Frontal cortex (tissue), 3 donors: ENCODE measurements at regions not wholly inside any gene's neighbourhood (a gene's known extent, or its start where the extent isn't known, plus 50 kb on each side); places are given as distances from the start of the nearest gene placed in this dataset.

Experiments
- DNase-seq, 2 donors: peaks; one replicate each; pipeline ENCODE4 v3.0.0; 2012; ENCODE audit warnings: low spot score in 2 of 2
- FAIRE-seq: peaks from 2 replicates; lab custom pipeline; 2012; peaks lifted over from hg19 to GRCh38; lab: Jason Lieb, UNC
- donor health status: control.
- donor health status: control.
- donor health status: control.

DNA sequence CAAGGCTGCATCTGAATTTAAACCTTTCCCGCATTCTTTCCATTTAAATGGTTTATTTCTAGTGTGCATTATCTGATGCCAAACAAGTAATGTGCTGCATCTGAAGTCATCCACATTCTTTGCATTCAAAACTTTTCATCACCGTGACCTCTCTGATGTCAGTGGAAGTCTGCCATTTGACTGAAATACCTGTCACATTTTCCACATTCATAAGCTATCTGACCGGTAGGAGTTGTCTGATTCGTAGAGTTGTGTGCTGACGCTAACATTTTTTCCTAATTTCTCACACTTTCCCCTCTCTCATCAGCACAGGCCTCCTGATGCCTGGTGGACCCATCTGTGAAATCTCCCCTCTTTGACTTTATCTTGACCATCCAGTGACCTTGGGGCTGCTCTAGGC, 79.9 kb upstream of the BARX2 start:
- FAIRE-seq (no peak), DNase-seq (no peak)

DNA sequence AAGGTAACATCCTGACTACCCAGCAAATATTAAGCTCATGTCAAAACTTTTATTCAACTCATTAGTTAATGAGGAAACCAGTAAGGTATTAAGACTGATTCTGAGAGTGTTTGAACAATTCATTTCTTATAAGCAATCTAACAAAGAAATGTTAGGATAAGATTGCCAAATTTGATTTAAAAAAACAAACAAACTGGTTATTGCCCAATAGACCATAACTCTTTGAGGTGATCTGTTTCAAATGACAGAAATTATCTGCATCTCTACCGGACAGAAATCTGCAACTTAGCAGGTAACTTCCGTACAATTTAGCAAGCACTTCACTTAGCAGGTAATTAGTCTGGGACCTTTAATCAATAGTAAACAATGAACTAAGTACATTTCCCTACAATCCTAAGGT, 82.9 kb upstream of the BARX2 start:
- FAIRE-seq = no peak
- no peak for DNase-seq

DNA sequence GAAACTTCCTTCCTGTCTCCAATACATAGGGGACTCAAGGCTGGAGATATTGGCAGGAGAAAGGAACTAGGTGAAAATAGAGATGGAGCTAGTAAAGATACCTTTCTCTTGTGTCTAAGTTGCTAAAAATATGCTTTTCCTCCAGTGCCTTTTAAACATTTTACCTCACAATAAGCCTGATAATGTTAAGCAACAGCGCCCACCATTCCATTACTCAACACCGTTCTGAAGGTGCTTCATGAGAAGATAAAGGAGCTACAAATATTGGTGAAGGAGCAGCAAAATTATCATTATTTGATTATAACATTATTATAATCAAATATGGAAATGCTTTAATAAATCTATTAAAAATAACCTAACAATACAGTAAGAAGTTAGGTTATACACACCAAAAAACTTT, 83.6 kb upstream of the BARX2 start:
- DNase-seq (no peak), FAIRE-seq (no peak)

DNA sequence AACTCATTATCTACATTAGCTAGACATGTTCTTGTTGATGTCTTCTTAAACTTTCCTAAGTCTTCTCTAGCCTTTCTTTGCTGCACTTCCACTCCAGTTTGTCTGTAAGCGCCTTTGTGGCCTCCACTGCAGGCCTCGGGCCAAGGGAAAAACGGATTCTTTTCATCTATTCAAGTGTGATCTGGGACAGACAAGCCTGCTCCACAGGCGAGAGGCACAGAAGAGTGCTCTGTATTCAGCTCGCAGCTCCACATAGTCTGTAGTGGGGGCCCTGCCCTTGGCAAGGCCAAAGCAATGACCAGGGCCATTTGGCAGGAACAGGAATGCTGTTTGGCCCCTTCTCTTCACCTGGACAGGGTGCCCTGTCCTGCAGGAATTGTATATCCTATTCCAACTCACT, 84.1 kb upstream of the BARX2 start:
- no peak for FAIRE-seq
- peak in 1 of 2 donors; percentile 43 for DNase-seq

DNA sequence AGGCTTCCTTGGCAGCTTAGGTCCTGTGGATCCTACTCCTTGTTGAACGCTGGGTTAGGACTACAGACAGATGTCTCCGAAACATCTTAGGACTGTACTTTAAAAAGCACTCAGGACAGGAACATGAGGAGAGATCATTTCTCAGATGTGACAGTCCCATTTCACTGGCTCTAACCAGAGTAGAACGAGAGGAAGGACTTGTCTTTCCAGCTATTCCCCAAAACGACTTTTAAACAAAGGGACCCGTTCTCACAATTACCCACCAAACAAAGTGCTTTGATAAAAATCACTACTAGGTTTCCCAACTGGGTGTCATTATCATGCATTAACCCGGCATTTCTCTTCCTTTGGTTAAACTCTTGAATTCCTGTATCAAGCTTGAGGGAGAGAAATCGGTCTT, 84.7 kb upstream of the BARX2 start:
- no peak for FAIRE-seq
- DNase-seq = no peak

DNA sequence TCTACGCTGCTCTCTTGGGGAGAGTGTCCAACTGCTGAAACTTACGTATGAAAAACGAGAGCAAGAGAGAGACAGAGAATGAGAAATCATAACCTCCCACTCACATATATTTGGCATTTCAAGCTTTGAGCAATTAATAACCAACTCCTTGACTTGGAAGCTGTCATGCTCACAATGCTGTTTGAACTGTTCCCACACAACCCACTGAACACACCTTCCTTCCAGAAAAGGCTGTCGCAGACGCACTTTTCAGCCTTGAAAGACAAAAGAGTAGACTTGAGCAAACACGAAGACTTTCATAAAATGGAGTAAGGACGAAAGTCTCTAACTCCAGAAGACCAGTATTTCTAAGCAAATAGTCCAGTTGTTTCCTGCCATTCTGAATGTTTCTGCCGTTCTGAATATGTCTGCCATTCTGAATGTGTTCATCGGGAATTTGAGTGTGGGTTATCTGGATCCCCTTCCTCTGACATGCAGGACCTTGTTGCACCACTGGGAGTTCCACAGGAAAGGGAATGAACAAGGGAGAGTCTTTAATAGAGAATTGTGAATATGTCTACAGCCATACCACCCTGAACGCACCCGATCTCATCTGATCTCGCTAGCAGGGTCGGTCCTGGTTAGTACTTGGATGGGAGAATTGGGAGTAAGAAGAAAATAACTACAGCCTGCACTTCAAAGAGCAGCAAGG, 86.2 kb upstream of the BARX2 start:
- no peak for DNase-seq

DNA sequence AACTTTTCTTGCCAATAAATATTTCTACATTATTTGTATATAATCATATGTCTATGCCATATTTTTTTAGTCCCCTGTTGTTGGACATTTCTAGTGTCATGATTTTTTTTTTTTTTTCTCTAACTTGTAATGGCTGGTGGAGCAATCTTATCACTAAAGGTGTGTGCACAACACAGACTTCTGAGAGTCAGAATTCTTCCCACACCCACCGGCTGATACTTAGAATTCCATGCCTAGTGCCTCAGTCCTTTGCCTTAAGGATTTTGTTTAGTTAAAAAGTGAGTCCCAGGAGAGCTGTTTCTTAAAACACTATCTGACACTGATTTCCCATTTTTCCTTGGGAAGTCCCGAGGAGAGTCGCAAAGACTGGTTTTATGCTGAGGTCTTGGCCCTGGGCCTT, 87.7 kb upstream of the BARX2 start:
- no peak for FAIRE-seq
- no peak for DNase-seq

More for the DNA sequence above, 86.2 kb upstream of the BARX2 start:
- FAIRE-seq = no peak

DNA sequence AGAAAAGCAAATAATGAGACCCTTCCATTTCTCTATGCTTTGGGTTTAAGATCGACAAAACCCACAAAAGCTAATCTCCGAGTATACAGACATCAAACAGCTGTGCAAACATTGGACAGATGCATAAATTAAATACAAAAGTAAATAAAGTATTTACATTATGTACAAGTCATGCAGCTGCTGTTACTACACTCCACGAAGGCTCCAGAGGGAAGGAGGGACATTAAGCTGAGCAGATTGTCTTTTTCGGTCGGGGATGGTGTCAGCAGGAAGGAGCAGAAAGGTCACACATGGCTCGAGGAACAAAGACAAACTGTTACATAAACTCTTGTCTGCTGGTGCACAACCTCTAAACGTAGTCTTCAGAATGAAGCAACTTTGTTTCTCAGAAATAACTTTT, 88.8 kb upstream of the BARX2 start:
- DNase-seq (no peak), FAIRE-seq (no peak)

DNA sequence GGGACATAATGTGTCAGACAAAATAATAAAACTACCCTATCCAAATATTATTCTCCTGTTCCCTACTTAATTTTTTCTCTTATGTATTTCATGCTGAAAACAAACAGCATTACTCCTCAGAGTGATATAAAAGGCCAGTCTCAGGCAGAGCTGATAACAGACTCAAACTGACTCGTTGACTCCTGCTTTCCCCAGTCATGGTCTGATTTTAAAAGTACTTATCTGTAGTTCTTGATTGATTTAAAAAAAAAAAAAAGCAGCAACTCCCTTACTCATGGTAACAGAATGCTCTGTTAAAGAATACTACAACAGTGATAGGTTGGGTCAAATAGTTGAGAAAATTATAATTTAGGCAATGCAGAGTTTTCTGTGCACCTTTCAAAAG, 90.3 kb upstream of the BARX2 start:
- FAIRE-seq (no peak), DNase-seq (no peak)

DNA sequence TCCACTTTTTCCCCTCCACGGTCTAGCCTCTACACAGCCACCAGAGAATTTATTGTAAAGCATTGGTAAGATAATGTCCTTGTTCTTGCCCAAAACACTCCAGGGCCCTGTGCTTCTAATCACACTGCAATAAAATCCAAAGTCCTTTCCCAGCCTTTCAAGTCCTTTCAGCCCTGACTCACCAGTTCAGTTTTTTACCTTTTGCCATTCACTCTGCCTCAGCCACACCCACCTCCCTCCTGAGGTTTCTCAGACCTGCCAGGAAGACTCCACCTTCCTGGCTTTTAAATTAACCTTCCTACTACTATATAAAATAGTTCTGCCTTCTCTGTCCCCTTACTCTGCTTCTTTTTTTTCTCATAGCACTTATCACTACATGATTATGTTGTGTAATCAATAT, 91.0 kb upstream of the ARHGAP32 start:
- FAIRE-seq = no peak

DNA sequence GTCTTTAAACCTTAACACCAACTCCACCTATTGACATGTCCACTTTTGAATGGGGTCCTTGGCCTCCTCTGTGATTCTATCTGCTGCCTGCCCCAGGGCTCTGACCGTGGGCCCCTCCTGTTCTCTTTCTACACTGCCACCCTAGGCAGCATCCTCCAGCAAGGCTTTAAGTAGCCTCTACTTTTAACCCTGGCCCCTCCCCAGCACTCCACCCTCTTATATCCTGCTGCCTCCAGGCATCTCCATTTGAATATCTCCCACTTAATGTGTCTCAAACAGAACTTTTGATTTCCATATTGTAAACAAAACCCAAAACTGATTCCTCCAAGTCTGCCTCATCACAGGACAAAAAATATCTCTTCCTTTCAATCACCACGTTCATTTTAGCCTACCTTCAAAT, 90.5 kb upstream of the ARHGAP32 start:
- no peak for FAIRE-seq

More for the DNA sequence above, 91.0 kb upstream of the ARHGAP32 start:
- no peak for DNase-seq

DNA sequence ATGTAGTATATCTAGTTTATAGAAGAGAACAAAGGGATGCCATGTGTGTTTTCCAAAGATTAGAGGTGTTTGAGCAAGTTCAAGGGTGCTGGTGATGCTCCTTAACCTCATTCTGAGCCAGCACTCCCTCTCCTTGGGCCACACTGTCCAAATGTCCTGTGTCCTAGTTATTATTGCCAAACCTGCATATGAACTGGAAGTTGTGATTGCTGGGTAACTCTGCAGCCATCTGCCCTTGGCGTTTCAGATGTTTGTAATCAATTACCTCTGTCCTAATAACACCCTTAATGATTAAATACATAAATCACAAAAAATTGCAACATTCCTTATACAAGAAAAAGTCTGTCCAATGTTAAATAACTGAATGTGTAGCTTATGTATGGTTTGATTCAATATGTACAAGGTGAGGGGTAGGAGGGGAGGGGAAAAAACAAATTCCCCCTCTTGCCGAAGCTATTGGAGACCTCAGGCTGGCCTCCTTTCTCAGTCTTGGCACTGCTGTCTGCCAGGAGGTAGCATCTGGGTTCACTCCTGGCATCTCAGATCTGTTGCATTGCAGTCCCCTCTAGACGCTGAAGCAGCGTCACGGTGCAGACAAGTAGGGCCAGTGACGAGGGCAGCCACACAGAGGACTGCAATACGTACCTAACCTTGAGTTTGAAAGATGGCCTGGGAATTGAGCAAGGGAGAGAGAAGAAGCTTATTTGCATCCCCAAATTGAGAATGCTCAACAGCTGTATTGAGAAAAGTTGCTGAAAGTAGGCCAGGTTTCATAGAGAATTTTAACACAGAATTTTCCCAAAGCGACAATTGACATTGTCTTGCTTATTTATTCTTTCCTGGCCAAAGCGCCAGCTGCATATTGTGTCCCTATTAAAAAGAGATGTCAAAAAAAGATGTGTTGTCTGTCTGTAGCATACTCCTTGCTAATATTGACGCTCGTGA, 89.6 kb upstream of the ARHGAP32 start:
- no peak for FAIRE-seq
- no peak for DNase-seq

More for the DNA sequence above, 90.5 kb upstream of the ARHGAP32 start:
- no peak for DNase-seq

DNA sequence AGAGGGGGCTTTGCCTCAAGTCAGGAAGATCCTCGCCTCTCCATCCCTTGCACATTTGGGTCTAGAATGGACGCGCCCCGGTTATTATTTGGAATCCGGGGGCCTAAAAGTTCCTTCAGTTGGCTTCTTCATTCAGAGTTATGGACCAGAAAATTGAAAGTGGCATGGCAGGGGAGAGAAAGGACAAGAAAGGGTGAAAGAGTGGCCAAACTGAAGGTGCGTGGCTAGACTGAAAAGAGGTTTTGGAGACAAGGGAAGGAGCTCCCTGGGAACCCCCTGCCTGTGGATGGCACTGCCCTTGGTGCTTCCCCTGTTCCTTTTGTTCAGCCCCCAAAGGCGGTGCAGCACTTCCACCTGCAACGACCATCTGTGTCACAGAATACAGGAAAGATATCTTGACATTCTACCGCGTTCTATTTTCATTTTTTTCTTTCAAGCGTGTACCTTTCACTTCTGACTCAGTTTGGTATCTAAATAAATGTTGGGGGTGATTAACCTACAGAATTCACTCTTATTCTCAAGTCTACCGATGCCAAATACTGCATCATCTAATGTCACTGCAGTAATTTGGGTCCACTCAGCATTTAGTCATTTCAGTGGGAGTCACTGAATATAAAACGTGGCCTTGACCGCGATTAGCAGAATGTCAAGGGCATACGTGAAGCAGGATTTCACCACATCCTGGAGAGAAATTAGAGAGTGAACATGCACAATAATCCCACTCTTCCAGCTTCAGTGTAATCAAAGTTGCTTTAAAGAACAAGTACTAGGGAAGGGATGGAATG, 88.1 kb upstream of the ARHGAP32 start:
- no peak for FAIRE-seq

DNA sequence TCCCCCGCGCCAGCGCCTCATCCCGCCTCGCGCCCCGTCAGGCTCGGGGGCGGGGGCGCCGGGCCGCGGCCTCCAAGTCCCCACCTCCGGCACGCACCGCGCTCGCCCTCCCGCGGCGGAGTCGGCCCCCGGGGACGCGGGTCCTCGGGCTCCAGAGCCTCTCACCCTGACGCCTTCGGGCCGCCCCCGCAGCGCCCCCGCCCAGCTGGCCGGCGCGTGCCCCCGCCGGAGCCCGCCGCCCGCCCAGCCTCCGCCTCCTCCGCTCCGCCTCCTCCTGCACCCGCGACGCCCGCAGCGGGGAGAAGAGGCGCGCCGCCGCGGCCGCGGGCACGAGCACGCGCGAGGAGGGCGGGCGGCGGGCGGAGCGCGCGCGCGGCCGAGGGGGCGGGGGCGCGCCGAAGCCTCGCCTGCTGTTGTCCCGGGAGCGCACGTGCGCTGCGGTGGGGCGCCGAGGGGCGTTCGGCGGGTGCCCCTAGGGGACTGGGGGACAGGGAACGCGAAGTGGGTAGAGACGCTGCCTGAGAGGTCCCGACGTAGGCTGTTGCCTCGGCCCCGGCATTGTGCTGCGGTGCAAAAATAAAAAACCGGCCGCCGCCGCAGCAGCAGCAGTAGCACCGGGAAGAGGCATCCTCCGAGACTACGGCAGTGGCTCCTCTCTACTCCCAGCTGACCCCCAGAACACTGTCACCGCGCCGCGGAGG, 87.4 kb upstream of the ARHGAP32 start:
- DNase-seq = peak; percentile 89 to 94
- FAIRE-seq = no peak

More for the DNA sequence above, 88.1 kb upstream of the ARHGAP32 start:
- DNase-seq = no peak

DNA sequence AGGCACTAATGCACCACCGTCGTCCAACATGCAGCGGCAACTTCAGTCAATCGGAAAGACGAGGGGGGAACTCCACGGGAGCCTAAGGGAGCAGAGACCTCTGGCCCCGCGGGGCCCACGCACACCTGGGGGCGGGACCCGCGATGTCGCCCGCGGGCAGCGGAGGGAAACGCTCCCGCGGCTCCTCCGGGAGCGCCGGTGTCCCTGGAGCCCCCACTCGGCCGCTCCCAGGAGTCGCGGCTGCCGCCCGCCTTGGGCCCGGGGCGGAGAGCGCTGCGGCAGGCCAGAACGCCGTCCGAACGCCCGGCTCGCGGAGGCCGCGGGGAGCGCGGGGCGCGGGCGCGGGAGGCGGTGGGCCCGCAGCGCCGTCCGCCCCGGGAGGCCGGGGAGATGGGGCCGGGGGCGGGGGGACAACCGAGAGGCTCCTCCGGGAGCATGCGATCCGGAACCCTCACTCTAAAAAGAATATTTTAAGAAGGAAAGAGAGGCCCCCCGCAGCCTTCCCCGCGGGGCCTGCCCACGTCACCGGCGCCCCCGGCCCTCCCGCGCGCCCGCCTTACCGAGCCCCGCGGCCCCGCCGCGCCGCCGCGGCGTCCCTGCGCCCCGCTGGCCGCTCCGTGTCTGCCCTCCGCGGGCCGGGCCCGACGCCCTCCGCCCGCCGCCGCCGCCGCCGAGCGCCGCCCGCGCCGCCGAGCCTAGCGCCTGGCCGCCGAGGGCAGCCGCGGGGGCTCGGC, 86.6 kb upstream of the ARHGAP32 start:
- no peak for FAIRE-seq
- DNase-seq = peak; percentile 44 to 54

DNA sequence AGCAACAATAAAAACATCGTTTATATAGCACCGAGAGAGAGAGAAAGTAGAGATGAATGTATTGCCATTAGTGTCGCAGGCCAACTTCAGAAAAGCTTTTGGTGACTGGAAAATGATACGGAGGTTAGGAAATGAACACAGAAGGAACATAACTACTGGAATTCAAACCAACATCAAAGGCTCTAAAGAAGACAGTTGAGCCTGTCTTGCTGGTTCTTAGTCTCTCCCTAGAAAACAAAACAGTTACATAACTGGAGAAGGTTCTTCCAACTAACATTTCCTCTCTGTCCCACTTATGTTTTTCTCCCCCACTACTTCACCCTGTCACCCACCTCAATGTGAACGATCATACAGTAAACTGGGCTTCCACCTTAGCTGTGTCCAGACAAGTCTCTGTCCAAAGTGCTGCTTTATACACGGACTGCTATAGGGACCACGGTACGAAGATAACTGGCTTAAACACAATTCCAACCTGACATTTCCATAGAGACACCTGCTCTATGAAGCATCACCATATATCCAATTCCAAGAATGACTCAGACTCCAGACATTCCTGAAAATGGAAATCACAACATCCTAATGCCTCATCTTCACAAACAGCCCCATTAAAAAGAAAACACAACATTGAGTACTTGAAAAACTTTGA, 85.2 kb upstream of the ARHGAP32 start:
- no peak for DNase-seq

DNA sequence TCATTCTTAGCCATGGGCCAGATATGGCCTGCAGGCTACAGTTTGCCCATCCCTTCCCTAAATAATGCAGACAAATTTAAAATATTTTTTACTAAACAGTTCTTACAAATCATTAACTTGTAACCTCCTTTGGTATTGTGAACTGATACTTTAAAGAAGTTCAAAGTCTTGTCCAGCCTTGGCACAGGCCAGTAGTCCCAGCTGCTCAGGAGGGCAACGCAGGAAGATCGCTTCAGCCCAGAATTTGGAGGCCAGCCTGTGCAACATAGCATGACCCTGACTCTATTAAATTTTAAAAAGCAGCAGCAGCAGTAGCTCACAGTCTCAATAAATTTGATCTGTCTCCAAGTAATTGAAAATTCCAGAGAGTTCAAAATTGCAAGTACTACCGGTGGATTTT, 83.7 kb upstream of the ARHGAP32 start:
- DNase-seq (no peak), FAIRE-seq (no peak)

More for the DNA sequence above, 85.2 kb upstream of the ARHGAP32 start:
- no peak for FAIRE-seq

DNA sequence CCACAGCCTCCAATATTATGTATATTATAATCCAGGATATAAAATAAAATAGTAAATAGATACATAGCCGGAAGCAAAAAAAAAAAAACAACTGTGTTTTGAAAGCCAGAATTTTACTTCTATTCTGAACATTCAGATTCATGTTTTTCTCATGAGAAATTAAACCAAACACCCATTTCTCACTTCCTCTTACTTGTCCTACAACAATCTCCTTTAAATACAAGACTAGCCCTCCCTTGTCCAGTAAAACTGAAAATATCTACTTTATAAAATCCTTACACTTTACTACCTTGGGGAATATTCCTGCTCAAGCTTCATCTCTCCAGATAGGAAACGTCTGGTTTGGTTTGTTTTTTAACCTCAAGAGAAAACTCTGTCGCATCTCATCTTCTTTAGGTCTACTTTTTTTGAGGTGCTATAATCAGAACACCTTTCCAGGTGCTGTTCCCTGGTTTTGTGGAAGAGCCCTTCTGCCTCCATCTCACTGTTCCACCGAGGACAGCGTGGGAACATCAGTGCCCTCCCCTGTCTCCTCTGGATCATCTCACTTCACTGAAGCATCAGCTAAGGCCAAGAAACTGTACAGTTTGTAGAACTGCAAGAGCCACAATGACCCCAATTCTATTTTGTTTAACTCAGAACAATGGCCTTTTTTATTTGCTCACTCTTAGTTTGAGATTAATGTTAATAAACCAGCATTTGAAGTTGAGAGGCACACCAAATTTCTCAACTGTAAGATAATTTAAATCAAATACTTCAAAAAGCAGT, 82.0 kb upstream of the ARHGAP32 start:
- FAIRE-seq = no peak
- DNase-seq = no peak
